ENCODE measurements at regions not wholly inside any gene's neighbourhood (a gene's known extent, or its start where the extent isn't known, plus 50 kb on each side); places are given as distances from the start of the nearest gene placed in this dataset.

DNA sequence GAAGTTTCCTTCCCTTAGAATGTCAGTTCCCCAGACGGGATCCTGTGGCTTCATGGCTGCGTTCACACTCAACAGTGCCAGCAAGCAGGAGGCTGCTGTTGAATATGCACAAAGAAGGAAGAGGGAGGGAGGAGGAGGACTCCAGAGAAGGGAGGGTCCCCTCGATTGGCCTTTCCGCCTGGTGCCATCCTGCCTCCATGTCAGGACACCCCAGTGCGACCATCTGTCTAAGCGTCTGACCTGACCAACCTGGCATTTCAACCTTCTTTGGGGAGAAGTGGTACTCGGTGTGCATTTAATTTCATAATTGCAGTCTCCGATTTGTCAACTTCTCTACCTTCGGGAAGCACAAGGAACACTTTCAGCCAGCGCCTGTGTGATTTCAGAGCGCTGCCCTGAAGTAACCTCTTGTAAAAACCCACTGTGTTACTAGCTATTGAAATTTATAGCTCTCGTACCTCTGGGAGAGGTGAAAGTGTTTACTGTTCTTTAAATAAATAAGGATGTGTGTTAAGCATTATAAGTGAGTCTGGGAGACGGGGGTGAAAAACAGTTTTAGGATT, 1491.9 kb downstream of the TBC1D22A start:
- DNase-seq: peak; percentile 65

DNA sequence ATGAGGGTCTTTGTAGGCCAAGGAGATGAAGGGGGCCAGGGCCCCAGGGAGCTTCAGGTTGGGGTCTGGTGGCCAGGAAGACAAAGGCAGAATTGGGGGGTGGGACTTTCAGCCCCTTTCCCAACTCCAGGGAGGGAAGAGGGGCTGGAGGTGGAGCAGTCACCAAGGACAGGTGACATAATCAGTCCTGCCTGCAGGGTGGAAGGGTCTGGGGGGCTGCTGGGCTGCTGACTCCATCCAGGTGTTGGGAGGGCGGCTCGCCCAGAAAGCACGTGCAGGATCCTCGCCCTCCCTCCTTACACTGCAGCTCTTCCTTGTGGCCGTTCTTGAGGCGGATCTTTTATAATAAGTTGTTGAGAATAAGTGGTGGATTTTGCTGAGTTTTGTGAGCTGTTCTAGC, 1491.1 kb downstream of the TBC1D22A start:
- no peak for DNase-seq

DNA sequence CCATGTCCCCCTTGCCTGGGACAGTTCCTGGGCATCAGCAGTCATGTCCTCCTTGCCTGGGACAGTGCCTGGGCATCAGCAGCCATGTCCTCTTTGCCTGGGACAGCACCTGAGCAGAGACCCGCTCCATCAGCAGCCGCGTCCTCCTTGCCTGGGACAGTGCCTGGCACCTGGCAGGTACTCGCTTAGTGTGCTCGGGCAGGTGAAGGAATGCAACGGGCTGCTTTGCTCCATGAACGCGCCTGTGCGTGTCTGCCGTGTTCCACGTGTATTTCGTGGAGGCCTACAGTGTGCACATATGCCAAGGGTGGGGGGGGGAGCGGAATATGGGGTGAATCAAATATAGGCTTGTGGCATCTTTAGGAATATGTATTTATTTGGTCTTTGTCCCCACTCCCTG, 1490.7 kb downstream of the TBC1D22A start:
- DNase-seq: no peak

DNA sequence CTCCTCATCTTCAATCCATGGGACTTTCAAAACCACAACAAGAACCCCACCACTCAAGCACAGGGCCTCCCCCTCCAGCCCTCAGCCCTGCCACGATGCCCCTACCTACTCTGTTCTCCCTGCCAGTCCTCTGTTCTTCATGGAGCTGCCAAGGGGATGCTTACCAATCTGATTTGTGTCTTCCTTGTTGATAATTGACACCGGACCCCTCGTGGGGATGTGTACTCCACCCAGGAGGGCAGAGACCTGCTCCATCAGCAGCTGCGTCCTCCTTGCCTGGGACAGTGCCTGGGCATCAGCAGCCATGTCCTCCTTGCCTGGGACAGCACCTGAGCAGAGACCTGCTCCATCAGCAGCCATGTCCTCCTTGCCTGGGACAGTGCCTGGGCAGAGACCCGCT, 1489.2 kb downstream of the TBC1D22A start:
- DNase-seq: no peak

DNA sequence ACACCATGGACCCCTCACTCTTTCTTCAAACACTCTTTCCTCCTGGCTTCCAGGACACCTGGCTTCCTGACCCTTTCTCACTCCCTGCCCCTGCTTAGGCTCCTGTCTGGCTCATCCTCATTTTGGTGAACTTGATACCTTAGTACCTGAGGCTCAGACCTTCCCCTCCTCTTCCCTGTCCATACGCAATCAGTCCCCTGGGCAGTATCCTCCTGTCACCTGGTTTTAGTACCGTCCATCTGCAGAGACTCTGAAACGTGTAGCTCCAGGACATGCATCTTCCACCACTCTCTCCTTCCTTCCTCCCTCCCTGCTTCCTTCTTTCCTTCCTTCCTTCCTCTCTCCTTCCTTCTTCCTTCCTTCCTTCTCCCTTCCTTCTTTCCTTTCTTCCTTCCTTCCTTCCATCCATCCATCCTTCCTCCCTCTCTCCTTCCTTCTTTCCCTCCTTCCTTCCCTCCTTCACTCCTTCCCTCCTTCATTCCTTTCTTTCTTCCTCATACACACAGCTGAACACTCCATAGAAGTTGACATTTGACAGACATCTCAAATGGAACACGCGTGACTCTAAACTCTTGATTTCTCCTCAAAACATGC, 1488.6 kb downstream of the TBC1D22A start:
- DNase-seq: no peak

DNA sequence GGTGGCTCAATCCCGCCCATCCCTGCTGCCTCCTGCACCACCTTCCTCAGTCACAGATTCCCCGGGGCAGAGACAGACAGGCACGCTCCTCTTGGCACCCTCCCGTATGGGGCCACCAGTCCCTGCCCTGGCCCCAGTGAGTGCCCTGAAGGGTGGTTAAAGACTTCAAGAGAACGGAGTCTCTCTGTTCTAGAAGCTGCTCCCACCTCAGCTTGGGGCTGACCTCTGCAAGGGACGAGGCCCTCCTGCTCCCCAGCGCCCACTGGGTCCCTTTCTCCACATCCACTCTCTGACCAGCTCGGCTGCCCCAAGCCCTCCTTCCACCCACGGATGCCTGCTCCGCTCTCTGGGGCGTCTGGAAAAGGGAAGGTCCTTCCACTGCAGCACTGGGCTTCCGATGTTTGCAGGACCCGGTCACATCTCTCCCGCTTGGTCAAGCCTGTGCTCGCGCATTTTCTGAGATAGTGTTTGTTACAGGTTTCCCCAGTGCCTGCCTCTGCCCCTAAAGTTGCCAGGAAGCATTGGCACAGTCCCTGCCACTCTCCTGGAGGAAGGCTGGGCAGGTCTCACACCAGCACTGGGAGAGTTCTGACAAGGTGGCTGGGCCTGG, 1487.9 kb downstream of the TBC1D22A start:
- no peak for DNase-seq

DNA sequence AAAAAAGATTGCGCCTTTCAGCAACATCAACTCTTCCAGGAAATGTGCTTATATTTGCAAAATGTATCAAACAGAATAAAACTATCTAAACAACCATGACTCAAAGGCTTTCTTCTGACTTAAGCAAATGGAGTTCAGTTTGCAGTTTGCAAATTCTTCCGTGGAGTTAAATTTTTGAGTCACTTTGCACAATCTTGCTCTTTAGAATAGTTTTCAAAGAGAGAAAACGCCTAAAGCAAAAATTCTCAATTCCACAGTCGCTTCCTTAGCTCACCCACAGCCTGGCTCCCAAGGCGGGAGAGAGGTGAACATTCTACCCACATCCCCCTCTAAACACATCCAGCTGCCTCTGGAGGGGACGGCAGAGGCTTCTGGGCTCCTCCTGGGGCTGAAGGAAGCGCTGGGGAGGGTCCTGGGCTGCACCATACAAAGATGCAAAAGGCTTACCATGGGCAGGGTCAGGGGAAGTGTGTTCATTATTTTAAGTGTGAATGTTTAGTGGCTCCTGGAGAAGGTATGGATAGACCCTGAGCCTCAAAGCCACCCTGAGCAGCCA, 1487.3 kb downstream of the TBC1D22A start:
- no peak for DNase-seq

DNA sequence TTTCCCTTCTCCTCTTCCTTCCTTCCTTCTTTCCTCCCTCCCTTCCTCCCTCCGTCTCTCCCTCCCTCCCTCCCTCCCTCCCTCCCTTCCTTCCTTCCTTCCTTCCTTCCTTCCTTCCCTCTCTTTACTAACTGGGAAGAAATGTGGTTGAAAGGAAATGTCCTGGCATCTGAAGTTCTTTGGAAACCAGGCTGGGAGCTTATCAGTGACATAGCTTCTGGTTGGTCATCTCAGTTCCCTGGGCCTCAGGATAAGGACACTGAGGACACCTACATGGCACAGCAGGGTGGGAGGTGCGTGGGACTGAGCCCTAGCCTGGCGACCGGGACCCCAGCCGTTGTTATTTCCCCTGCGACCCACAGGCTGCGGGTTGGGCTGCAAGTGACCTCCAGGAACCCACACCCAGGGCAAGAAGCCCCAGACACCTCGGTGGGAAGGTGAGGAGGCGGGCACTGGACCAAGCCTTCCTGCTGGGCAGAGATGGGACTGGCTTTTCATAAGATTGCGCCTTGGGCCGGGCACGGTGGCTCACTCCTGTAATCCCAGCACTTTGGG, 1486.5 kb downstream of the TBC1D22A start:
- no peak for DNase-seq

DNA sequence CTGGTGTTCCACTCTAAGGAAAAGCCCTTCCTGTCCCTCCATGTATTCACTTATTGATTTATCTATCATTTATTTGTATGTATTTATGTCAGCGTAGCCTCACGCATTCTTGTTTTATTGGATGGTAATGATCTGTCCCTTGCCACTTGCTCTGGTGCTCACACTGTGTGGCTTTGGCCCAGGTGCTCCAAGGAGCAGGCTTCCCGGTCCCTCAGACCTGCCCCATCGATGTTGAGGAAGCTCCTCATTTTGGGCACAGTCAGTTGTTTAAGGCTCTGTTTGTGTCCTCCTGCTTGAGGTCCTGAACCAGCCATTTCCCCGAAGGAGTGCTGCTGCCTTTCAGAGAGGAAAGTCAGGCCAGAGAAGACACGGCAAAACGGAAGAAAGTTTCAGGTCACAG, 1485.4 kb downstream of the TBC1D22A start:
- DNase-seq: no peak

DNA sequence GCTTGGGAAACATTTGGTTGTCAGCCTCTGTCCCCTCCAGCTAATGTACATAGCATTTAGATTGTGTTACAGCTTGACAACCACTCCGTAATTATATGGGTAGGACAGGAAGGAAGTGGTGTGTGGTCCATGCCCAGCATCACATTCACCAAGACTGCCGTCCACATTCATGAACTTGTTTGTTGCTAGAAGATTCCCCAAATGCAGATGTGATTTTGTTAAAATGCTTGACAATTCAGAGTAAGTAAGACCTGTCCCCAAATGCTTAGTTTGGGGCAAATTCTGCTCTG, 1482.7 kb downstream of the TBC1D22A start:
- DNase-seq: no peak

DNA sequence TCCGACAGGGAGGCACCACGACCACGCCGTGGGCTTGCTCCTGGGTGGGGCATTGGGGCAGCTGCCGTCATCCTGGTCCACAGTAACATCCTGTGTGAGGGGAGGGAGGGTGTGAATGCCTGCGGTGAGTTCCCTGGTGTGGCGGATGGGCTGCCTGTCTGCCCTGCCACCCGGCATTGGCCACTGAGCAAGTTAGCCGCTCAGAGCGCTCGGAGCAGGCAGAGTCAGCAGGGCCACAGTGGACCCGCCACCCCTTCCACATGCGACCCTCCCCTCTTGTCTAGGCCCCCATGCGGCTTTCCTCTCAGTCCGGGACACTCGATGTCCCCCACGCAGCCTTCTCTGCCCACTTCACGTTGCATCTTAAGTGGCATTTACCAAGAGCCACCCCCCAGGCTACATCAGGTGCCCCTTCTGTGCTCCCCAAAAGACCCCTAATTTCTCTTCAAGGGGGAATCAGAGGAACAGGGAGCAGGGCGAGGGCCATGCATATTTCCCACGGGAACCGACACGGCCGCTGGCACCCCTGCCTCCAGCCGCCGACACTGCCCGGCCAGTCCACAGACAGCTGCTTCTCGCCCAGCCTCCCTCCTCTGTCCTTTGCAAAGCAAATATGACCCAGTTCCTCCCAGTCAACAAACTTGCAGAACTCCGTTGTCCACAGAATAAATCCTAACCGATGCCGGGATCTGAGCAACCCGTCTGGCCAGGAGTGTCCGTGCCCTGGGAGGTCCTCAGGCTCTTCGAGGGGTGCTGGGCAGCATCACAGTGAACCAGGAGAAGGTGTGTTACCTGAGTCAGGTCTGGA, 1482.1 kb downstream of the TBC1D22A start:
- DNase-seq: no peak

DNA sequence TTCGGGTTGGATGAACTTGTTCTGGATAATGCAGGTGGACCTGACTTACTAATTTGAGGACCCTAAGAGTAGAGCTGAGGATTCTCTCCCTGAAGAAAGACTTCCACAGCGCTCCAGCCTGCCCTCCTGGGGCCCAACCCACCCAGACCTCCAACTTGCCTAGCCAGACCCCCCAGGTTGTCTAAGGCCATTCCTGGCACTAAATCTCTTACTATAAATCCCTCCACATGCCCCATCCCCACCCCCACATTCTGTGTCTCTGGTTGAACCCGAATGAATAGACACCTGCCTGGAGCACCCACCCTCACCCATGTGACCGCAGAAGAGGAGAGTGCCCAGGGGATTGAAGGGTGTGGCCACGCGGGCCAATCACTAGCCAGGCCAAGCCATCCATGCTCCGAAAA, 1480.0 kb downstream of the TBC1D22A start:
- no peak for DNase-seq

DNA sequence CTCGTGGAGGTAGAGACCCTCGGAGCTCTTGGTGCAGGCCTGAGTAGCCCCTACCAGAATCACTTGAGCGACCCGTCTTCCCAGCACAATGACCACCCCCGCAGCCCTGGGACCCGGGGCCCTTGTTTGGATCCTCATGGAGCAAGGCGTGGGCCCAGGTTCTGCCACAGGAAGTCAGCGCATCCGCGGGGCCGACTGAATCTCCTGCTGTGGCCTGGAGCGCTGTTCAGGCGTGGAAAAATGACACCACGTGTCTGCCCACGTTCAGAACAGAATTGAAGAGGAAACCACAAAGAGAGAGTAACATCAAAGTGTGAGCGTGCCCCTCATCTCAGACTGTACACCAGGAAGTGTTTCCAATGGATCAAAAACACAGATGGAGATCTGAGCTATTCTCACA, 1479.2 kb downstream of the TBC1D22A start:
- DNase-seq: no peak

DNA sequence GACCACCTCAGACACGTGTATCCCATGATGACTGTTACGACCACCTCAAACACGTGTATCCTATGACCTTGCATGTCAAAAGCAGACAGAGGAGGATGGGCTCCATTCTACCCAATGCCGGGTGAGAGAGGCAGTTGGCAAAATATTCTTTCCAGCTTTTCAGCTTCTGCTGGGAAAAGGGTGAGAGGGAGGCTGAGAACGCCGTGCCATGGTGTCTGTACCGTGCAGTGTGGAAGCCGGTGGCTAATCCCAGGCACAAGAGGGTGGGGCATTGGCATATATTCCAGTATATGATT, 1478.4 kb downstream of the TBC1D22A start:
- no peak for DNase-seq

DNA sequence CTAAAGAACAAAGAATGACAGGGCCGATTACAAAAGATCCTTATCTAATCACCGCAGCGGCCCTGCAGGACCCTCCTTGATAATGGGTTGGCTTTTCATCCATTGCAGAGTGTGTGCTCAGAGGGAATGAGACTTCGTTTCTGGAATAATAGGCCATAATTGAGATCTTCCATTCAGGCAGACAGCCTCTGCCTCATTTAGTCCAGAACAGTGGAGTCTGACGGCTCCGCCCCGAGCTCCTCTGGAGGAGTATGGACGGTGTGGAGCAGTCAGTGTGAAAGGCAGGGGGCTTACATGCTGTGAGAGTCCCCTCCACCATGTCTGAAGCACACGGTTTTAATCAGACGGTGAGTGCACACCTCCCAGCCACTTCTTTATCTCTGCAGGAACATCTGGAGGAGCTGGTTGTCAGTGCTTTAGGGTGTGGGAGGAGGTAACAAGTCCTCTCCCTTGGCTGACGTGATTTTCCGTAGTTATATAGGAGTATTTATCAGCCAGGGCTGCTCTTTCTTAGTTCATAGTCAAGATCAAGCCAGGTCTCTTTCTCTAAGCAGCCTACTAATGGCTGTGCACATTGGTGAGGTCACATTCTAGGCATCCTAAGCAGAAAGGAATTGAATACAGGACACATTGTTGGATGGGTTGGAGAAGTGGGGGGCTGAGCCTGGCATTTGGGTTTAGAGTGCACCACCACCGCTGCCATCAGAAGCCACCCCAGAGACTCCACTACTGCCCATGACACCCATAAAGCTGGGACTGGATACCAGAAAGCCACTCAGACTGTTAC, 1477.9 kb downstream of the TBC1D22A start:
- no peak for DNase-seq

DNA sequence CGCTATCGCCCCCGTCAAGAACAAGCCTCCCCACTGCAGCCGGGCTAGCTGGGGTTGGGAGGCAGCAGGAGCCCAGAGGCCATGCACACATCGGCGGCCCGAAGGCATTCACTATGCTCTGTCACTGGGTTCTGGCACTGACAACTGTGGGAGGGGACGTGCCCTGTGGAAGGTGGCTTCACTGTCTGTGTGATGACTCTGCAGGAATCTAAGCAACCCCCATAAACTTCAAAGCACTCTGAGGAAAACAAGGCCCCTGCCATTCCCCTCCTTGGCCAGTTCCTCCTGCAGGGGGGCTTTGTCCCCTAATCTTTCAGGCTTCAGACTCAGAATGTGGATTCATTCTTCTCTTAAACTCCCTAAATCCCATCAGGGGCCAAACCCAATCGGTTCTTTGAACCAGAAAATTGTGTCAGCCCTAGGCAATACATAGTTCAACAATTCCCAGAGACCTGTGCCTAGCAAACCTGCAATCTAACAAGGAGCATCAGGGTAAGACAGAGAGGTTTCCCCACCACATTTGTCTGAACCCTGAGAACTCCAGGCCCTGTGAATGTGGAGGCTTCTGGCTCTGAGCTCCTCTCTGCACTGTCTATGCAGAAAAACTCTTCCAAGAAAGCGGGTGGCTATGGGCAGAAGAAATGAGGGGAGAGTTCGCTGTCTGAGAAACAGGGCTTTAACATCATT, 1477.2 kb downstream of the TBC1D22A start:
- DNase-seq: no peak

DNA sequence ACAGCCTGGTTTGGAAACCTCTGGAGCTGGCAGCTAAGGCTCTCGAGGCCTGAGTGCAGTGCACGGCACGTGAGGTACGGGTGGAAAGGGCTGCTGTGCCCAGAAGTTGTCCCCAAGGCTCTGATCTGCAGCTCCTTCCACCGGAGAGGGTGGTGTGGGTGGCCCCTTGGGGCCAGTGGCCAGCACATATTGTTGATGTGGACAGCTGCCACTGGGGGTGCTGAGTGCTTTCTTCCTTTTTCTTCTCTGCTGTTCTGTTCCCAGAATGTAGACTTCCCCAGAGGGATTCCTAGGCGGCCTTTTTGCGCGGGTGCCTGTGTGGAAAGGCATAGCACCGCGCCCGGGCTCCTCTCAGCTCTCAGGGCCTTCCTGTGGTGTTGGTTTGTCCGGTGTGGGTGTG, 1476.5 kb downstream of the TBC1D22A start:
- no peak for DNase-seq

DNA sequence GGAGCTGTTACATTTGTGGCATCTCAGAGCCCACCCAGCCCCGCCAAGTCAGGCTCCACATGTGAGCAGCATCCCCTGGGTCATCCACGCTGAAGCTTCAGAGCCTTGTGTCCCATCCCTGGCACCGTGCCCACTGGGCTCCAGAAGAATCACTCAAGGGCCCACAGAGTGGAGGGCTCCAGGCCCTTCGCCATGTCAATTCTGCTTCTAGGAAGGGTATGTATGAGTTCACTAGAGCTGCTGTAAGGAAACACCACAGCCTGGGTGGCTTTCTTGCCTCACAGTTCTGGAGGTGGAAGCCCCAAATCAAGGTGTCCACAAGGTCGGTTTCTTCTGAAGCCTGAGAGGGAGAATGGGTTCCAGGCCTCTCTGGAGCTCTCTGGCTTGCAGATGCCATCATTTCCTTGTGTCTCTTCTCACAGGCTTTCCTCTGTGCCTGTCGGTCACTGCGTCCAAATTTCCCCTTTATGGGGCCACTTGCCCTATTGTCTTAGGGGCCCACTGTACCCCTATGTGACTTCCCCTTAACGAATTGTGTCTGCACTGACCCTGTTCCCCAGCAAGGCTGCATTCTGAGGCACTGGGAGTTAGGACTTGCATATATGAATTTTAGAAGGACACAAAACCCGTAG, 1476.0 kb downstream of the TBC1D22A start:
- DNase-seq: no peak

DNA sequence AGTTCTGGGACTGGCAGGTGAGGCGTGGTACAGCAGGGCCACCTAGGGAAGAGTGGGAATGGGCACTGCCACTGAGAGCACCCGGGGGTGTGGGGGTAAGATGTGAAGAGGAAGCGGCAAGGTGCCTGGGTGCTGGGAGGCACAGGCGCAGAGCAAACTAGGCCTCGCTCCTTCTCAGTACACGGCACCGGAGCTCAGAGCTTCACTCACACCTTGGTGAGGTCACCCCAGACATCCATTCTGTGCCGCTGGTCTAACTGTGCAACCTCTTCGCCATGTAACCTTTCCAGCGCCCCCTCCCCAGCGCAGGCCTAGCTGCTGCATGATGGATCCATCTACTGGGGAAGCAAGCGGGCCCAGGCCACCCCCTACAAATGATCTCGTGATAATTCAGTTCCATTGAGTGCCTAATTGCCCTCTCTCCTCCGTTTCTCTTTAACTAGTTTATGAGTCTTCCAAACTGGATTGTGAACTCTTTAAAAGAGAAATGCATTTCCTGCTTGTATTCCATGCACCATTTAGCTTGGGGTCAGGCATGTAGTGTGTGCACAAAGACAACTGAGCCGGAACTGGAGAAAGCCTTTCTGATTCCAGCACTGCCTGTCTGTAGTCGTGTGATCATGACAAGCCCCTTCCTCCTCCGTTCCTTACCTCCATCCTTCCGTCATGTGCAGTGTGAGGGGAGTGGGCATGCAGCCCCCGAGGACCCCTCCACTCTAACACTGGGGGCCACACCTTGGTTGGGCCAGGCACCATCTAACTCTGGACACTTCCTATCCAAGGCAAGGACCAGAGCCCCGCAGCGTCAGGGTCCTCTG, 1475.2 kb downstream of the TBC1D22A start:
- no peak for DNase-seq

DNA sequence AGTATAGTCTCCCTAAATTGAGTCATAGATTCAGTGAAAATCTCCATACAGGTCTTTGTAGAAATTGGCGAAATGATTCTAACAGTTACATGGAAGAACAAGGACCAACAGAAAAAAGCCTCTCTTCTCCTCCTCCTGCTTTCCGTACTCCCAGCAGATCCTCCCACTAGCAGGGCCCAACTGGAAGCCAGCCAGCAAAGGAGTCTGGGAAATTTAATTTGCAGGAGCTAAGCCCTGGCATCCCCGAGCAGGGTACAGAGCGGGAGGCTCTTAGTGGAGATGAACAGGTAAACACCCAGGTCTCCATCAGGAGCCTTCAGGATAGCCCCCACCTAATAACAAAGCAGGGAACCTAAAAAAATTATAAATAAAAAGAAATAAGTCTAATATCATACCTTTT, 1473.8 kb downstream of the TBC1D22A start:
- DNase-seq: peak; percentile 5

DNA sequence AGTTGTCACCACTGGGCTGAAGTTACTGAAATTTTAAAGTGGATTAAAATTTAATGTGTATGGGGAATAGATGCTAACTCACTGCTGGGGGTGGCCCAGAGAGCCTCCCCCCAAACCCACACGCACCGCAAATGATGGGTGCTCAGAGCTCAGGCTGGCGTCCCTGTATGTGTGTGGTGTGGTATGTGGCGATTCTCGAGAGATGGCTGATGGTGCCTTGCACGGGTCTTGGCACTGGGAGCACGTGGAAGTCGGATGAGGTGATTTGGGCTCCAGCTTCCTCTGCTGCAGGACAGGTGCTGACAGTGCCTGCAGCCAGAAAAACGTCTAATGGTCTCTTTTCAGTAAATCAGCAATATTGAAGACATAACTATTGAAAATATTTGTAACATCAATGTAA, 1473.3 kb downstream of the TBC1D22A start:
- no peak for DNase-seq

All from NCI-H345 (cell line).